GM12878 (cell line): ENCODE measurements at regions not wholly inside any gene's neighbourhood (a gene's known extent, or its start where the extent isn't known, plus 50 kb on each side); places are given as distances from the start of the nearest gene placed in this dataset.

Experiments
- CREB1 ChIP-seq: IDR thresholded peaks from 2 replicates; pipeline ENCODE4 v1.6.1; 2012; ENCODE audit warnings: low read depth, mild to moderate bottlenecking, inconsistent platforms
- CTCF ChIP-seq, 3 experiments: IDR thresholded peaks in 2 of 3; conservative IDR thresholded peaks in 1 of 3; 2 replicates each; pipeline ENCODE4 v1.5.1; 2011; ENCODE audit warnings: low read depth in 3 of 3, low read length in 3 of 3, mild to moderate bottlenecking in 3 of 3, control low read depth in 2 of 3, moderate library complexity in 2 of 3, inconsistent platforms in 1 of 3, mixed read lengths in 1 of 3; ENCODE audit not compliant: control insufficient read depth in 2 of 3, insufficient read depth in 1 of 3; ENCODE audit errors: extremely low read depth in 1 of 3
- EP300 ChIP-seq, 2 experiments: fragments of 150-350 bp in 1 of 2; IDR thresholded peaks; 2 replicates each; pipeline ENCODE4 v1.6.1; 2011 to 2012; ENCODE audit warnings: low read depth in 2 of 2, low read length in 2 of 2, borderline replicate concordance in 1 of 2, improper control_type of control experiment in 1 of 2, inconsistent platforms in 1 of 2; ENCODE audit not compliant: control insufficient read depth in 1 of 2
- MAX ChIP-seq: IDR thresholded peaks from 2 replicates; pipeline ENCODE4 v1.6.1; 2012; ENCODE audit warnings: low read depth, low read length, improper control_type of control experiment
- RAD21 ChIP-seq: IDR thresholded peaks from 2 replicates; pipeline ENCODE4 v1.6.1; 2011; ENCODE audit warnings: mild to moderate bottlenecking, low read depth, low read length, moderate library complexity; ENCODE audit not compliant: insufficient read depth
- SIN3A ChIP-seq: IDR thresholded peaks from 2 replicates; pipeline ENCODE4 v1.6.1; 2012; ENCODE audit warnings: low read depth, low read length, improper control_type of control experiment
- ZNF687 ChIP-seq: fragments of 450-650 bp; IDR thresholded peaks from 2 replicates; pipeline ENCODE4 v1.6.1; 2017; ENCODE audit warnings: mild to moderate bottlenecking, moderate library complexity

- TF ChIP-seq CREB1 (no peak), MAX (no peak), CTCF (IDR thresholded peaks at IDR 0.05 in 2 of 3, conservative IDR thresholded peaks at IDR 0.05 in 1 of 3; ENCODE audit: control insufficient read depth in 2 of 3, extremely low read depth in 1 of 3, insufficient read depth in 1 of 3, low read depth in 3 of 3, low read length in 3 of 3) (no peak), EP300 (IDR thresholded peaks at IDR 0.05; ENCODE audit: borderline replicate concordance in 1 of 2, control insufficient read depth in 1 of 2, low read depth in 2 of 2, low read length in 2 of 2) (no peak), ZNF687 (no peak), RAD21 (no peak), SIN3A (no peak)
These were observed 754.1 kb upstream of the MAN1A1 start for GRCh38 chr6:120103618-120104017.
